ENCODE measurements at regions not wholly inside any gene's neighbourhood (a gene's known extent, or its start where the extent isn't known, plus 50 kb on each side); places are given as distances from the start of the nearest gene placed in this dataset.

- Histone ChIP-seq H3K27me3 (no peaks in the 10 kb centered on the region), H3K4me3 (no peak overlapping the region), H3K9me3 (no peaks in the 10 kb centered on the region), H3K4me1 (no peaks in the 10 kb centered on the region), H3K36me3 (no peaks in the 10 kb centered on the region), H3K27ac (no peak overlapping the region)
- no peak for DNase-seq
- TF ChIP-seq EP300 (IDR thresholded peaks at IDR 0.05) = no peak
- TF ChIP-seq POLR2A (IDR thresholded peaks at IDR 0.05) = no peak
- TF ChIP-seq, protein P1, sequence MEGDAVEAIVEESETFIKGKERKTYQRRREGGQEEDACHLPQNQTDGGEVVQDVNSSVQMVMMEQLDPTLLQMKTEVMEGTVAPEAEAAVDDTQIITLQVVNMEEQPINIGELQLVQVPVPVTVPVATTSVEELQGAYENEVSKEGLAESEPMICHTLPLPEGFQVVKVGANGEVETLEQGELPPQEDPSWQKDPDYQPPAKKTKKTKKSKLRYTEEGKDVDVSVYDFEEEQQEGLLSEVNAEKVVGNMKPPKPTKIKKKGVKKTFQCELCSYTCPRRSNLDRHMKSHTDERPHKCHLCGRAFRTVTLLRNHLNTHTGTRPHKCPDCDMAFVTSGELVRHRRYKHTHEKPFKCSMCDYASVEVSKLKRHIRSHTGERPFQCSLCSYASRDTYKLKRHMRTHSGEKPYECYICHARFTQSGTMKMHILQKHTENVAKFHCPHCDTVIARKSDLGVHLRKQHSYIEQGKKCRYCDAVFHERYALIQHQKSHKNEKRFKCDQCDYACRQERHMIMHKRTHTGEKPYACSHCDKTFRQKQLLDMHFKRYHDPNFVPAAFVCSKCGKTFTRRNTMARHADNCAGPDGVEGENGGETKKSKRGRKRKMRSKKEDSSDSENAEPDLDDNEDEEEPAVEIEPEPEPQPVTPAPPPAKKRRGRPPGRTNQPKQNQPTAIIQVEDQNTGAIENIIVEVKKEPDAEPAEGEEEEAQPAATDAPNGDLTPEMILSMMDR (IDR thresholded peaks at IDR 0.05) = no peak
- no peak for TF ChIP-seq POLR2AphosphoS5 (IDR thresholded peaks at IDR 0.05)
- WGBS, 2 donors = 76 to 85% methylated on average over 7 of the region's 7 CpGs
- ATAC-seq (ENCODE audit: low FRiP score in 2 of 2) = no peak
These were observed 465.1 kb upstream of the CFAP20DC start for GRCh38 chr3:59514865-59515482.

DNA sequence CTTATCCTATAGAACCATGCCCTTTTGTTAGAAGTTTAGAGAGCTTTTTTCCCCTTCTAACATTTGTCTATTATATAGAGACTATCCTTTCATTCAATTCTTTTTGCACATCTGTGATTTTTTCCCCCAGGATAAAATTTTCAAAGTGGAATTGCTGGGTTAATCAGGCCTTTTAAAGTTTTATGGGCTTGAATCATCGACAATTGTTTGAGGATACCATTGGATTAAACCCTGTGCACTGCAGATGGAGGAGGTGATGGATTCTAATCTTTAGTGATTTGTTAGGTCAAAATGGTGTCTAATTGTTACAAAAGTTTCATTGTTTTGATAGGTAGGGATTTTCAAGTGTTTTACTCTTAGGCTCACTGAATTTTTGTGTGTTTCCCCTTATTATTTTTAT is 463.7 kb upstream of the CFAP20DC start:
- Histone ChIP-seq H3K4me3 (no peak overlapping the region), H3K27me3 (no peaks in the 10 kb centered on the region), H3K36me3 (no peaks in the 10 kb centered on the region), H3K27ac (no peak overlapping the region), H3K4me1 (no peaks in the 10 kb centered on the region), H3K9me3 (no peaks in the 10 kb centered on the region)
- TF ChIP-seq EP300 (IDR thresholded peaks at IDR 0.05) (no peak), POLR2AphosphoS5 (IDR thresholded peaks at IDR 0.05) (no peak), POLR2A (IDR thresholded peaks at IDR 0.05) (no peak)
- TF ChIP-seq, protein P1 (IDR thresholded peaks at IDR 0.05) = no peak
- DNase-seq = no peak
- no peak for ATAC-seq (ENCODE audit: low FRiP score in 2 of 2)
- 90 to 96% methylated on average over 1 of the region's 1 CpG for WGBS, 2 donors

DNA sequence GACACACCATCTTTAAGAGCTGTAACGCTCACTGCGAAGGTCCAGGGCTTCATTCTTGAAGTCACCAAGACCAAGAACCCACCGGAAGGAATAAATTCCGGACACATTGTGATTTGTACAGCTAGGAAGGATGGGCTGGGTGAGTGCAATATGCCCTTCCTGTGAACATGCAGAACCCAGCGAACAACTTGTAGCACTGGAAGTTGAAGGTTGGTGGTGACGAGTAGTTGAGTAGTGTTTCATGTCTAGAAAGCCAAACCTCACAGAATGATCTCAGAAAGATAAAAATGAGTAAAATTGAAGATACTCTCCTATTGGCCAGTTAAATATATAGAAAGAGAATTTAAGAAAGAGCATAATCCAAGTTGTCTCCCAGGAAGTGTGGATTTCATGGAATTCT is 462.2 kb upstream of the CFAP20DC start:
- Histone ChIP-seq H3K27me3 (no peaks in the 10 kb centered on the region), H3K9me3 (no peaks in the 10 kb centered on the region), H3K36me3 (no peaks in the 10 kb centered on the region), H3K4me3 (no peak overlapping the region), H3K4me1 (no peaks in the 10 kb centered on the region), H3K27ac (no peak overlapping the region)
- DNase-seq = no peak
- WGBS, 2 donors = 62 to 84% methylated on average over 6 of the region's 6 CpGs
- TF ChIP-seq, protein P1 (IDR thresholded peaks at IDR 0.05) = no peak
- no peak for TF ChIP-seq POLR2AphosphoS5 (IDR thresholded peaks at IDR 0.05)
- TF ChIP-seq EP300 (IDR thresholded peaks at IDR 0.05) = no peak
- no peak for TF ChIP-seq POLR2A (IDR thresholded peaks at IDR 0.05)
- no peak for ATAC-seq (ENCODE audit: low FRiP score in 2 of 2)

- no peaks in the 10 kb centered on the region for H3K36me3 ChIP-seq
- ATAC-seq (ENCODE audit: low FRiP score in 2 of 2) = no peak
- H3K4me3 ChIP-seq = no peak overlapping the region
- TF ChIP-seq EP300 (IDR thresholded peaks at IDR 0.05) = no peak
- no peak for TF ChIP-seq POLR2AphosphoS5 (IDR thresholded peaks at IDR 0.05)
- no peak for TF ChIP-seq POLR2A (IDR thresholded peaks at IDR 0.05)
- TF ChIP-seq, protein P1 (IDR thresholded peaks at IDR 0.05) = no peak
- WGBS, 2 donors = 44 to 70% methylated on average over 4 of the region's 4 CpGs
- H3K27ac ChIP-seq = no peak overlapping the region
- DNase-seq = no peak
- no peaks in the 10 kb centered on the region for H3K27me3 ChIP-seq
- no peaks in the 10 kb centered on the region for H3K9me3 ChIP-seq
- no peaks in the 10 kb centered on the region for H3K4me1 ChIP-seq
These were observed 460.8 kb upstream of the CFAP20DC start for GRCh38 chr3:59510576-59510975.

GRCh38 chr3:59508273-59508672 is 458.4 kb upstream of the CFAP20DC start:
- TF ChIP-seq POLR2AphosphoS5 (IDR thresholded peaks at IDR 0.05) (no peak), EP300 (IDR thresholded peaks at IDR 0.05) (no peak), POLR2A (IDR thresholded peaks at IDR 0.05) (no peak)
- TF ChIP-seq, protein P1 (IDR thresholded peaks at IDR 0.05) = no peak
- 82 to 84% methylated on average over 10 of the region's 10 CpGs for WGBS, 2 donors
- Histone ChIP-seq H3K4me3 (no peak overlapping the region), H3K4me1 (no peaks in the 10 kb centered on the region), H3K27ac (no peak overlapping the region), H3K27me3 (no peaks in the 10 kb centered on the region), H3K36me3 (no peaks in the 10 kb centered on the region), H3K9me3 (no peaks in the 10 kb centered on the region)
- no peak for ATAC-seq (ENCODE audit: low FRiP score in 2 of 2)
- DNase-seq = no peak
